ENCODE measurements at regions not wholly inside any gene's neighbourhood (a gene's known extent, or its start where the extent isn't known, plus 50 kb on each side); places are given as distances from the start of the nearest gene placed in this dataset.

DNA sequence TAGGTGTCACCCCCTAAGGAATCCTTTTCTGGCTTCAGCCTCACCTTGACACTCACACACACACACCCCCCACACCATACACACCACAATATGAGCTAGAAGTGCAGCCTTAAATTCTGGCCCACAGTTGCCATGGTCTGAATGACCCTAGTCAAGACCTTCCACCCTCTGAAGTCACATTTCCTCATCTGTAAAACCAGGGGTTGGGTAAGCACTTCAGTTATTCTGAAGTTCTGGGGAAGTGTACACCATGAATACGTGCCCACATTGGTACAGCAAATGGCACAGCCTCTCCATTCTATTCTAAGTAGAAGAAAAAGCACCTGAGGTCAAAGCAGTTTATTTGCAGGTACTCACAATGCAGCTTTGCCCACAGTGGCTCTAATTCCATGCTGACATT, 372.8 kb upstream of the KLF4 start:
- ChIA-PET CTCF (no interaction called here), POLR2A (no interaction called here)
- Histone ChIP-seq H3K4me1 (ENCODE audit: control insufficient read depth in 1 of 2, extremely low read depth in 1 of 2, insufficient read depth in 2 of 2, low read length in 2 of 2) (no peaks in the 10 kb centered on the region), H3K27me3 (replicated peaks in 1 of 2; ENCODE audit: control insufficient read depth in 2 of 2, extremely low read depth in 1 of 2, insufficient read depth in 2 of 2, low read length in 1 of 2) (no peaks in the 10 kb centered on the region), H3K4me3 (ENCODE audit: control insufficient read depth in 1 of 2, extremely low read depth in 1 of 2, low read length in 1 of 2) (no peak overlapping the region), H3K27ac (ENCODE audit: low read length) (no peak overlapping the region), H3K9me3 (no peaks in the 10 kb centered on the region), H3K36me3 (ENCODE audit: control insufficient read depth in 2 of 2, extremely low read depth in 1 of 2, insufficient read depth in 1 of 2, low read length in 1 of 2) (no peaks in the 10 kb centered on the region)
- Mint-ChIP-seq H3K36me3 (no peaks in the 10 kb centered on the region), H3K27ac (no peak overlapping the region), H3K4me1 (peaks cover 0 to 6% (median 0%) of the 10 kb centered on the region in 3 donors), H3K4me3 (no peak overlapping the region), H3K27me3 (no peaks in the 10 kb centered on the region), H3K9me3 (peaks cover 0 to 5% (median 0%) of the 10 kb centered on the region in 3 donors)
- ATAC-seq (replicated peaks in 1 of 4) = no peak
- WGBS (ENCODE audit: insufficient coverage) = no CpG with 5 or more reads among the region's 1 CpG
- no peak for DNase-seq

DNA sequence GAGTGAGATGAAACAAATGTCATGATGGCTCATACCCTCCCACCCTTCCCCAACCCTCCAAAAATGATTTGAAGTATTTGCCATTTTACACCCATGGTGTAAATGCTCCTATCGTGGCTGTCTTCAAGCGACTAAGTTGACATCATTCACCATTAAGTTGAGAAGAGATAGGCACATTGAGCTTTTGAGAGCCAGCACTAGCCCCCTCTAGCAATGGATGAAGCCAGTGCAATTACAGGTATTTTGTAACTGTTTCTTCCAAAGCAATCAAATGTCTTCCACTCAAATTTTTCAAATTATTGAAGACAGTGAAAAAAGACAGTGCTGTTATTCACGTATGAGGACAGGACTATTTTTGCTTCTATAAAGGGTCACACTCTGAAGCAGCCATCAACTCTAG, 371.5 kb upstream of the KLF4 start:
- no peaks in the 10 kb centered on the region for H3K36me3 ChIP-seq (ENCODE audit: control insufficient read depth in 2 of 2, extremely low read depth in 1 of 2, insufficient read depth in 1 of 2, low read length in 1 of 2)
- no peaks in the 10 kb centered on the region for H3K27me3 ChIP-seq (replicated peaks in 1 of 2; ENCODE audit: control insufficient read depth in 2 of 2, extremely low read depth in 1 of 2, insufficient read depth in 2 of 2, low read length in 1 of 2)
- H3K27ac Mint-ChIP-seq = no peak overlapping the region
- H3K27ac ChIP-seq (ENCODE audit: low read length) = no peak overlapping the region
- no peaks in the 10 kb centered on the region for H3K4me1 Mint-ChIP-seq
- ATAC-seq (replicated peaks in 1 of 4) (no peak), DNase-seq (no peak)
- H3K27me3 Mint-ChIP-seq = no peaks in the 10 kb centered on the region
- H3K4me3 ChIP-seq (ENCODE audit: control insufficient read depth in 1 of 2, extremely low read depth in 1 of 2, low read length in 1 of 2) = no peak overlapping the region
- H3K4me3 Mint-ChIP-seq = no peak overlapping the region
- ChIA-PET POLR2A (no interaction called here), CTCF (interaction anchor here in 1 of 2 donors (0.6 kb wide), 1 partner anchor 1393 kb away, joined by 3 read pairs; no protein-coding TSS in a partner anchor)
- no peaks in the 10 kb centered on the region for H3K4me1 ChIP-seq (ENCODE audit: control insufficient read depth in 1 of 2, extremely low read depth in 1 of 2, insufficient read depth in 2 of 2, low read length in 2 of 2)
- no CpG with 5 or more reads among the region's 3 CpGs for WGBS (ENCODE audit: insufficient coverage)
- no peaks in the 10 kb centered on the region for H3K9me3 ChIP-seq
- H3K36me3 Mint-ChIP-seq = no peaks in the 10 kb centered on the region
- no peaks in the 10 kb centered on the region for H3K9me3 Mint-ChIP-seq

DNA sequence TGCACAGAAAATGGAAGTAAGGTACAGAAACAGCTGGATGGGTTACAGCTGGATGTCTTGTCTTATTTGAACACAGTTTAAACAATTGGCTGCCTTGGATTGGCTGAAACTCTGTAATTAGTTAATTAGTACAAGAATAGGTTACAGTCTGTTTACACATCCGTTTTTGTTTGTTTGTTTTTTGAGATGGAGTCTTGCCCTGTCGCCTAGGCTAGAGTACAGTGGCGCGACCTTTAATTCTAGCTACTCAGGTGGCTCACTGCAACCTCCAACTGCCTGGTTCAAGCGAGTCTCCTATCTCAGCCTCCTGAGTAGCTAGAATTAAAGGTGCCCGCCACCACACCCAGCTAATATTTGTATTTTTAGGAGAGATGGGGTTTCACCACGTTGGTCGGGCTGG, 368.7 kb upstream of the KLF4 start:
- peaks cover 3 to 11% (median 9%) of the 10 kb centered on the region in 3 donors for H3K9me3 Mint-ChIP-seq
- ATAC-seq (replicated peaks in 1 of 4) (no peak), DNase-seq (no peak)
- no peaks in the 10 kb centered on the region for H3K27me3 Mint-ChIP-seq
- CTCF ChIA-PET = no interaction called here
- H3K36me3 Mint-ChIP-seq = no peaks in the 10 kb centered on the region
- Histone ChIP-seq H3K4me3 (ENCODE audit: control insufficient read depth in 1 of 2, extremely low read depth in 1 of 2, low read length in 1 of 2) (no peak overlapping the region), H3K4me1 (ENCODE audit: control insufficient read depth in 1 of 2, extremely low read depth in 1 of 2, insufficient read depth in 2 of 2, low read length in 2 of 2) (no peaks in the 10 kb centered on the region), H3K36me3 (ENCODE audit: control insufficient read depth in 2 of 2, extremely low read depth in 1 of 2, insufficient read depth in 1 of 2, low read length in 1 of 2) (no peaks in the 10 kb centered on the region), H3K9me3 (no peaks in the 10 kb centered on the region), H3K27me3 (replicated peaks in 1 of 2; ENCODE audit: control insufficient read depth in 2 of 2, extremely low read depth in 1 of 2, insufficient read depth in 2 of 2, low read length in 1 of 2) (no peaks in the 10 kb centered on the region), H3K27ac (ENCODE audit: low read length) (no peak overlapping the region)
- POLR2A ChIA-PET = no interaction called here
- no peaks in the 10 kb centered on the region for H3K4me1 Mint-ChIP-seq
- no peak overlapping the region for H3K4me3 Mint-ChIP-seq
- no peak overlapping the region for H3K27ac Mint-ChIP-seq
- WGBS (ENCODE audit: insufficient coverage) = 75% methylated on average over 2 of the region's 8 CpGs

DNA sequence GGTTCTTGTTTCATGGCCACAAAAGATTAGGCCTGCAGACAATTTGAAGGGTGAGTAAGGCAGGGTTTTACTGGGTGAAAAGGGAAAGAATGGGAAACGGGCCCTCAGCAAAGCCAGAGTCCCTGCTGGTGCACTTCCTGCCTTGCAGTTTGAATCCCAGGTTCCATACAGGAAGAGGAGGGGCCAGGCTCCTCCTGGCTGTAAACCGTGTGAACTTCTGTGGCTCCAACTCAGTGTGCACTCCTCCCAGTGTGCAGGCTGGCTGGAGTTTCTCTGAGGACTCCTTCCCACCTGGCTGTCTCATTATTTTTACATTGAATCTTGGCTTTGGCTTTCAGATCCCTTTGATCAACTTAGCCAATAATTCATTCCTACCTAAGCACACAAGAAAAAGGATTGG, 367.1 kb upstream of the KLF4 start:
- H3K4me1 ChIP-seq (ENCODE audit: control insufficient read depth in 1 of 2, extremely low read depth in 1 of 2, insufficient read depth in 2 of 2, low read length in 2 of 2) = no peaks in the 10 kb centered on the region
- no peak overlapping the region for H3K27ac Mint-ChIP-seq
- no peak for DNase-seq
- H3K36me3 ChIP-seq (ENCODE audit: control insufficient read depth in 2 of 2, extremely low read depth in 1 of 2, insufficient read depth in 1 of 2, low read length in 1 of 2) = no peaks in the 10 kb centered on the region
- H3K9me3 ChIP-seq = no peaks in the 10 kb centered on the region
- no peaks in the 10 kb centered on the region for H3K27me3 Mint-ChIP-seq
- H3K4me3 Mint-ChIP-seq = no peak overlapping the region
- ChIA-PET CTCF (no interaction called here), POLR2A (no interaction called here)
- no peak for ATAC-seq (replicated peaks in 1 of 4)
- H3K36me3 Mint-ChIP-seq = no peaks in the 10 kb centered on the region
- no peak overlapping the region for H3K27ac ChIP-seq (ENCODE audit: low read length)
- 59% methylated on average over 2 of the region's 2 CpGs for WGBS (ENCODE audit: insufficient coverage)
- no peaks in the 10 kb centered on the region for H3K4me1 Mint-ChIP-seq
- H3K4me3 ChIP-seq (ENCODE audit: control insufficient read depth in 1 of 2, extremely low read depth in 1 of 2, low read length in 1 of 2) = no peak overlapping the region
- no peaks in the 10 kb centered on the region for H3K27me3 ChIP-seq (replicated peaks in 1 of 2; ENCODE audit: control insufficient read depth in 2 of 2, extremely low read depth in 1 of 2, insufficient read depth in 2 of 2, low read length in 1 of 2)
- H3K9me3 Mint-ChIP-seq = peaks cover 3 to 13% (median 9%) of the 10 kb centered on the region in 3 donors

DNA sequence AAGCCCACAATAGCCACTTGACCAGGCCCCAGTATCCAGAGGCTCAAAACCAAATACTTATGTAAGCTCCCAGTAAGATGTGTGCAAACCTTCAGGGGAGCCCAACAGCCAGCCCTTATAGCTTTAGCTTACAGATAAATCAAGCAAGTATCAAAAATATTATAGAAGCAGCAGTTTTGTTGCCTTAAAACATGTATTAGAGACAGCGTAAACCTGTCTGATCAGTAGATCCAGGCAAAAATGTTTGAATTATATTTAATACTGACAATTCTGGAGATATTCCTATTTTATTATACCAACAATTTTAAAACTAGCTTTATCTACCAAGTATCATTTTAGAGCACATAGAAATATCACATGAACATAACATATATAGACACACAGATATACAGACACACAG, 365.6 kb upstream of the KLF4 start:
- H3K4me1 Mint-ChIP-seq = no peaks in the 10 kb centered on the region
- DNase-seq (no peak), ATAC-seq (replicated peaks in 1 of 4) (no peak)
- no peaks in the 10 kb centered on the region for H3K9me3 ChIP-seq
- peaks cover 5 to 13% (median 9%) of the 10 kb centered on the region in 3 donors for H3K9me3 Mint-ChIP-seq
- H3K27ac ChIP-seq (ENCODE audit: low read length) = no peak overlapping the region
- CTCF ChIA-PET = no interaction called here
- no peaks in the 10 kb centered on the region for H3K27me3 Mint-ChIP-seq
- POLR2A ChIA-PET = no interaction called here
- no peaks in the 10 kb centered on the region for H3K36me3 Mint-ChIP-seq
- H3K27ac Mint-ChIP-seq = no peak overlapping the region
- H3K36me3 ChIP-seq (ENCODE audit: control insufficient read depth in 2 of 2, extremely low read depth in 1 of 2, insufficient read depth in 1 of 2, low read length in 1 of 2) = no peaks in the 10 kb centered on the region
- no CpG with 5 or more reads among the region's 1 CpG for WGBS (ENCODE audit: insufficient coverage)
- H3K4me3 Mint-ChIP-seq = no peak overlapping the region
- H3K4me1 ChIP-seq (ENCODE audit: control insufficient read depth in 1 of 2, extremely low read depth in 1 of 2, insufficient read depth in 2 of 2, low read length in 2 of 2) = no peaks in the 10 kb centered on the region
- H3K27me3 ChIP-seq (replicated peaks in 1 of 2; ENCODE audit: control insufficient read depth in 2 of 2, extremely low read depth in 1 of 2, insufficient read depth in 2 of 2, low read length in 1 of 2) = no peaks in the 10 kb centered on the region
- H3K4me3 ChIP-seq (ENCODE audit: control insufficient read depth in 1 of 2, extremely low read depth in 1 of 2, low read length in 1 of 2) = no peak overlapping the region

- CTCF ChIA-PET = no interaction called here
- H3K4me1 Mint-ChIP-seq = no peaks in the 10 kb centered on the region
- no peaks in the 10 kb centered on the region for H3K27me3 Mint-ChIP-seq
Measured at GRCh38 chr9:107853461-107853860, 363.9 kb upstream of the KLF4 start.

GRCh38 chr9:107852891-107853290, 363.3 kb upstream of the KLF4 start:
- H3K36me3 Mint-ChIP-seq = no peaks in the 10 kb centered on the region
- H3K9me3 Mint-ChIP-seq = peaks cover 9 to 13% (median 11%) of the 10 kb centered on the region in 3 donors
- Histone ChIP-seq H3K4me3 (ENCODE audit: control insufficient read depth in 1 of 2, extremely low read depth in 1 of 2, low read length in 1 of 2) (no peak overlapping the region), H3K9me3 (no peaks in the 10 kb centered on the region), H3K27me3 (replicated peaks in 1 of 2; ENCODE audit: control insufficient read depth in 2 of 2, extremely low read depth in 1 of 2, insufficient read depth in 2 of 2, low read length in 1 of 2) (no peaks in the 10 kb centered on the region), H3K27ac (ENCODE audit: low read length) (no peak overlapping the region), H3K4me1 (ENCODE audit: control insufficient read depth in 1 of 2, extremely low read depth in 1 of 2, insufficient read depth in 2 of 2, low read length in 2 of 2) (no peaks in the 10 kb centered on the region), H3K36me3 (ENCODE audit: control insufficient read depth in 2 of 2, extremely low read depth in 1 of 2, insufficient read depth in 1 of 2, low read length in 1 of 2) (no peaks in the 10 kb centered on the region)
- POLR2A ChIA-PET = no interaction called here
- CTCF ChIA-PET = no interaction called here
- no peaks in the 10 kb centered on the region for H3K27me3 Mint-ChIP-seq
- no peak for DNase-seq
- no peak overlapping the region for H3K27ac Mint-ChIP-seq
- ATAC-seq (replicated peaks in 1 of 4) = no peak
- no peak overlapping the region for H3K4me3 Mint-ChIP-seq
- H3K4me1 Mint-ChIP-seq = no peaks in the 10 kb centered on the region

More at GRCh38 chr9:107853461-107853860, 363.9 kb upstream of the KLF4 start:
- no peaks in the 10 kb centered on the region for H3K9me3 ChIP-seq
- no peaks in the 10 kb centered on the region for H3K36me3 Mint-ChIP-seq
- WGBS (ENCODE audit: insufficient coverage) = 63% methylated on average over 1 of the region's 6 CpGs
- H3K27ac Mint-ChIP-seq = no peak overlapping the region
- H3K4me1 ChIP-seq (ENCODE audit: control insufficient read depth in 1 of 2, extremely low read depth in 1 of 2, insufficient read depth in 2 of 2, low read length in 2 of 2) = no peaks in the 10 kb centered on the region
- H3K27ac ChIP-seq (ENCODE audit: low read length) = no peak overlapping the region
- no peak overlapping the region for H3K4me3 Mint-ChIP-seq
- peaks cover 9 to 13% (median 11%) of the 10 kb centered on the region in 3 donors for H3K9me3 Mint-ChIP-seq
- POLR2A ChIA-PET = no interaction called here
- no peak for DNase-seq
- H3K27me3 ChIP-seq (replicated peaks in 1 of 2; ENCODE audit: control insufficient read depth in 2 of 2, extremely low read depth in 1 of 2, insufficient read depth in 2 of 2, low read length in 1 of 2) = no peaks in the 10 kb centered on the region
- no peaks in the 10 kb centered on the region for H3K36me3 ChIP-seq (ENCODE audit: control insufficient read depth in 2 of 2, extremely low read depth in 1 of 2, insufficient read depth in 1 of 2, low read length in 1 of 2)
- ATAC-seq (replicated peaks in 1 of 4) = no peak
- H3K4me3 ChIP-seq (ENCODE audit: control insufficient read depth in 1 of 2, extremely low read depth in 1 of 2, low read length in 1 of 2) = no peak overlapping the region
